Esophagus squamous epithelium (tissue), 5 donors: ENCODE measurements at regions not wholly inside any gene's neighbourhood (a gene's known extent, or its start where the extent isn't known, plus 50 kb on each side); places are given as distances from the start of the nearest gene placed in this dataset.

Experiments used
- DNase-seq: peaks from one replicate; lab custom pipeline; 2025; lab: John Stamatoyannopoulos, UW
- H3K27ac ChIP-seq, 4 donors: fragments of 200-600 bp; sonication (generic); one replicate each; pipeline ENCODE4 v1.5.1; 2016 to 2019; ENCODE audit warnings: mild to moderate bottlenecking in 1 of 4
- H3K27me3 ChIP-seq, 4 donors: fragments of 200-600 bp; sonication (generic); 1 replicate in 3 of 4; 2 replicates in 1 of 4; pipeline versions ENCODE4 v1.5.1 to v1.6.0; 2017 to 2021; ENCODE audit warnings: antibody characterized with exemption in 1 of 4
- H3K36me3 ChIP-seq, 3 donors: fragments of 200-600 bp; sonication (generic); one replicate each; pipeline ENCODE4 v1.5.1; 2016 to 2019
- H3K4me1 ChIP-seq, 3 donors: fragments of 200-600 bp; sonication (generic); one replicate each; pipeline ENCODE4 v1.5.1; 2017 to 2019
- H3K4me3 ChIP-seq, 4 donors: fragments of 200-600 bp; sonication (generic); 1 replicate in 3 of 4; 2 replicates in 1 of 4; pipeline ENCODE4 v1.5.1; 2016 to 2019; ENCODE audit warnings: mild to moderate bottlenecking in 2 of 4, moderate library complexity in 1 of 4
- H3K9me3 ChIP-seq, 3 donors: fragments of 200-600 bp; sonication (generic); one replicate each; pipeline ENCODE4 v1.5.1; 2016 to 2019
- POLR2A ChIP-seq, 4 donors: fragments of 450-650 bp; IDR thresholded peaks; one replicate each; pipeline ENCODE4 v1.6.1; 2017; ENCODE audit warnings: antibody characterized with exemption in 4 of 4, mild to moderate bottlenecking in 4 of 4, moderate library complexity in 3 of 4
- WGBS, 2 donors: methylation state at CpG; one replicate each; pipeline ENCODE4 v1.1.5; 2018; 5-methylcytosine and 5-hydroxymethylcytosine counted together
- intact Hi-C: fragments of 100-400 bp; cut with DNase I; formaldehyde crosslinking; loops from one replicate; pipeline ENCODE4 v1.15.0; 2022
- TF ChIP-seq, protein P1 (sequence below), 6 experiments: fragments of 450-650 bp in 4 of 6; fragments of 200-600 bp in 2 of 6; sonication (generic) in 2 of 6; IDR thresholded peaks; one replicate each; pipeline ENCODE4 v1.5.1; 2016 to 2019; ENCODE audit warnings: antibody characterized with exemption in 6 of 6, mild to moderate bottlenecking in 4 of 6, moderate library complexity in 4 of 6
- donor health status: DM: yes; HTN: yes; CAD: no.

DNA sequence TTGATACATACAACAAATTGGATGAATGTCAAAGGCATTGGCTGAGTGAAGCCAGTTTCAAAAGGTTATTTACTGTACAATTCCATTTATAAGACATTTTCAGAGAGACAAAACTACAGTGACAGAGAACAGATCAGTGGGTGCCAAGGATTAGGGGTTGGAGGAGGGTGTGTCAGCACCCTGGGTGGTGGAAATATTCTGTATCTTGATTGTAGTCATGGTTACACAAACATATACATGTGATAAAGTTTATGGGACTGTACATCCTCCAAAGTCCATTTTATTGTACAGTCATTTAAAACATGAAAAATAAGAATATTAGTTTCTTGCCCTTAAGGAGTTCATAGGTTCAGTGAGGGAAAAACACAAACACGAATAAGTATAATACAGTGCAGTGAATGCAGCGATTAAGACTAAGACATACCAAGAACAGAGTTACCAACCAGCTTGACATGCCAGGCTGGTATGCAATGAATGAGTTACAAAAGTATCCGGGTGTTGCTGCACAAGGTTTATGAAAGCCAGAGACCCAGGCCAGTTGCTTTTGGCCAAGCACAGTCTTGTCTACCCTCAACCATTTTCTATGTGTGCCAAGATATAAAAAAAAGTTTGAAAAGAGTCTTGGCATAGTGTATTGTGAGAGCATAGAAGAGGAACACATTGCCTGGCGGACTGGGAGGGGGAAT, 123.6 kb downstream of the MSL3 start:
- peak; percentile 0 for DNase-seq
- Histone ChIP-seq H3K9me3 (no peaks in the 10 kb centered on the region), H3K4me1 (no peaks in the 10 kb centered on the region), H3K27ac (no peak overlapping the region), H3K36me3 (no peaks in the 10 kb centered on the region), H3K4me3 (no peak overlapping the region), H3K27me3 (no peaks in the 10 kb centered on the region)
- intact Hi-C loops = no loop called here
- WGBS, 2 donors = 30 to 57% methylated on average over 4 of the region's 4 CpGs
- no peak for TF ChIP-seq POLR2A (IDR thresholded peaks at IDR 0.05)
- TF ChIP-seq, protein P1, sequence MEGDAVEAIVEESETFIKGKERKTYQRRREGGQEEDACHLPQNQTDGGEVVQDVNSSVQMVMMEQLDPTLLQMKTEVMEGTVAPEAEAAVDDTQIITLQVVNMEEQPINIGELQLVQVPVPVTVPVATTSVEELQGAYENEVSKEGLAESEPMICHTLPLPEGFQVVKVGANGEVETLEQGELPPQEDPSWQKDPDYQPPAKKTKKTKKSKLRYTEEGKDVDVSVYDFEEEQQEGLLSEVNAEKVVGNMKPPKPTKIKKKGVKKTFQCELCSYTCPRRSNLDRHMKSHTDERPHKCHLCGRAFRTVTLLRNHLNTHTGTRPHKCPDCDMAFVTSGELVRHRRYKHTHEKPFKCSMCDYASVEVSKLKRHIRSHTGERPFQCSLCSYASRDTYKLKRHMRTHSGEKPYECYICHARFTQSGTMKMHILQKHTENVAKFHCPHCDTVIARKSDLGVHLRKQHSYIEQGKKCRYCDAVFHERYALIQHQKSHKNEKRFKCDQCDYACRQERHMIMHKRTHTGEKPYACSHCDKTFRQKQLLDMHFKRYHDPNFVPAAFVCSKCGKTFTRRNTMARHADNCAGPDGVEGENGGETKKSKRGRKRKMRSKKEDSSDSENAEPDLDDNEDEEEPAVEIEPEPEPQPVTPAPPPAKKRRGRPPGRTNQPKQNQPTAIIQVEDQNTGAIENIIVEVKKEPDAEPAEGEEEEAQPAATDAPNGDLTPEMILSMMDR (IDR thresholded peaks at IDR 0.05) = no peak

GRCh38 chrX:11886745-11887144, 128.7 kb downstream of the MSL3 start:
- no peaks in the 10 kb centered on the region for H3K4me1 ChIP-seq
- H3K27ac ChIP-seq = no peak overlapping the region
- H3K9me3 ChIP-seq = no peaks in the 10 kb centered on the region
- no peak for DNase-seq
- intact Hi-C loops = no loop called here
- no peaks in the 10 kb centered on the region for H3K27me3 ChIP-seq
- H3K36me3 ChIP-seq = no peaks in the 10 kb centered on the region
- WGBS, 2 donors = 32 to 37% methylated on average over 1 of the region's 1 CpG
- TF ChIP-seq POLR2A (IDR thresholded peaks at IDR 0.05) = no peak
- TF ChIP-seq, protein P1 (IDR thresholded peaks at IDR 0.05) = no peak
- H3K4me3 ChIP-seq = no peak overlapping the region

- Histone ChIP-seq H3K27me3 (no peaks in the 10 kb centered on the region), H3K36me3 (no peaks in the 10 kb centered on the region), H3K4me1 (no peaks in the 10 kb centered on the region), H3K4me3 (no peak overlapping the region), H3K9me3 (no peaks in the 10 kb centered on the region), H3K27ac (no peak overlapping the region)
- intact Hi-C loops = no loop called here
- no peak for DNase-seq
- TF ChIP-seq POLR2A (IDR thresholded peaks at IDR 0.05) = no peak
- TF ChIP-seq, protein P1 (IDR thresholded peaks at IDR 0.05) = no peak
- 59 to 71% methylated on average over 2 of the region's 2 CpGs for WGBS, 2 donors
Measured at GRCh38 chrX:11887175-11887574, 129.1 kb downstream of the MSL3 start.

DNA sequence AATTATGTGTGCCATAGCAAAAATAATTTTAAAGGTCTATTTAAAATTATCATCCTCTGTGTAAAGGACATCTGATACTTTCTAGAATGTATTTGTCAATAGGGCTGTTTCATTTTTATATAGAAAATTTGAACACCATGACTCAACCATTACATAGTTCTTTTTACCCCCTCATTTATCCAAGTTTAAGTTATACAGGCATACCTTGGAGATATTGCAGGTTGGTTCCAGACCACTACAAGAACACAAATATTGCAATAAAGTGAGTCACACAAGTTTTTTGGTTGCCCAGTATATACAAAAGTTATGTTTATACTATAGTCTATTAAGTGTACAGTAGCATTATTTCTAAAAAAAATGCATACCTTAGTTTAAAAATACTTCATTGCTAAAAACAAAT, 130.4 kb downstream of the MSL3 start:
- H3K4me3 ChIP-seq = no peak overlapping the region
- no peaks in the 10 kb centered on the region for H3K27me3 ChIP-seq
- no peaks in the 10 kb centered on the region for H3K9me3 ChIP-seq
- H3K36me3 ChIP-seq = no peaks in the 10 kb centered on the region
- H3K27ac ChIP-seq = no peak overlapping the region
- intact Hi-C loops = no loop called here
- TF ChIP-seq, protein P1 (IDR thresholded peaks at IDR 0.05) = no peak
- TF ChIP-seq POLR2A (IDR thresholded peaks at IDR 0.05) = no peak
- no peaks in the 10 kb centered on the region for H3K4me1 ChIP-seq
- no peak for DNase-seq

DNA sequence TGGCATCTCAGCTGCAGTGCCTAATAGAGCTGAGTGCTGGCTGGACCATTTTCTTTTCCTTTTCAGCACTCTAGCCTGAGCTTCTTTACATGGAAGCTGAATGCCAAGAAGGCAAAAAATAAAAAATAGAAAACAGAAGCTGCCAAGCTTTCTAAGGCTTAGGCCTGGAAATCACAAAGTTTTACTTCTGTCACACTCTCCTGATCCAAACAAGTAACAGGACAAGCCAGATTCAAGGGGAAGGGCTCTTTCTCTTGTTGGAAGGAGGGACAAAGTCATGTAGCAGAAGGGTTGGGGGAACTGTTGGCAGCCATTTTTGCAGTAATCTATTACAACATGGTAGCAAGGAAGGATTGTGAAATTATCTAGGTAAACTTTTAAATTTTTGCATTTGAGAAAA, 131.8 kb downstream of the MSL3 start:
- Histone ChIP-seq H3K27ac (no peak overlapping the region), H3K9me3 (no peaks in the 10 kb centered on the region), H3K27me3 (no peaks in the 10 kb centered on the region), H3K4me1 (no peaks in the 10 kb centered on the region), H3K36me3 (no peaks in the 10 kb centered on the region), H3K4me3 (no peak overlapping the region)
- no peak for TF ChIP-seq POLR2A (IDR thresholded peaks at IDR 0.05)
- TF ChIP-seq, protein P1 (IDR thresholded peaks at IDR 0.05) = no peak
- intact Hi-C loops = no loop called here
- DNase-seq = no peak
